IMR-90 (cell line): ENCODE measurements at regions not wholly inside any gene's neighbourhood (a gene's known extent, or its start where the extent isn't known, plus 50 kb on each side); places are given as distances from the start of the nearest gene placed in this dataset.

Source experiments
- CTCF ChIP-seq: conservative IDR thresholded peaks from 2 replicates; pipeline ENCODE4 v1.5.1; 2012; ENCODE audit warnings: mild to moderate bottlenecking, low read depth, low read length, improper control_type of control experiment
- MAFK ChIP-seq: IDR thresholded peaks from 2 replicates; pipeline ENCODE4 v1.6.1; 2012; ENCODE audit warnings: low read depth, low read length, improper control_type of control experiment
- POLR2A ChIP-seq: IDR thresholded peaks from 2 replicates; pipeline ENCODE4 v1.6.1; 2012; ENCODE audit warnings: mild to moderate bottlenecking, low read depth, low read length

- TF ChIP-seq CTCF = no peak
- no peak for TF ChIP-seq POLR2A
- no peak for TF ChIP-seq MAFK
Observed at GRCh38 chr5:96236051-96236450, 197.0 kb downstream of the PCSK1 start.
